ENCODE measurements at regions not wholly inside any gene's neighbourhood (a gene's known extent, or its start where the extent isn't known, plus 50 kb on each side); places are given as distances from the start of the nearest gene placed in this dataset.

- WGBS = 88% methylated on average over 6 of the region's 6 CpGs
- intact Hi-C loops (cut with DNase I) = no loop called here
- no peak overlapping the region for H3K27ac ChIP-seq
- no peaks in the 10 kb centered on the region for H3K36me3 ChIP-seq
- H3K9me3 ChIP-seq = no peaks in the 10 kb centered on the region
- no peak for DNase-seq (ENCODE audit: low spot score)
- H3K27me3 ChIP-seq (replicated peaks; ENCODE audit: insufficient read depth) = no peaks in the 10 kb centered on the region
- no peak for TF ChIP-seq POLR2A (IDR thresholded peaks at IDR 0.05)
- TF ChIP-seq POLR2AphosphoS5 (IDR thresholded peaks at IDR 0.05) = no peak
- TF ChIP-seq, protein P1, sequence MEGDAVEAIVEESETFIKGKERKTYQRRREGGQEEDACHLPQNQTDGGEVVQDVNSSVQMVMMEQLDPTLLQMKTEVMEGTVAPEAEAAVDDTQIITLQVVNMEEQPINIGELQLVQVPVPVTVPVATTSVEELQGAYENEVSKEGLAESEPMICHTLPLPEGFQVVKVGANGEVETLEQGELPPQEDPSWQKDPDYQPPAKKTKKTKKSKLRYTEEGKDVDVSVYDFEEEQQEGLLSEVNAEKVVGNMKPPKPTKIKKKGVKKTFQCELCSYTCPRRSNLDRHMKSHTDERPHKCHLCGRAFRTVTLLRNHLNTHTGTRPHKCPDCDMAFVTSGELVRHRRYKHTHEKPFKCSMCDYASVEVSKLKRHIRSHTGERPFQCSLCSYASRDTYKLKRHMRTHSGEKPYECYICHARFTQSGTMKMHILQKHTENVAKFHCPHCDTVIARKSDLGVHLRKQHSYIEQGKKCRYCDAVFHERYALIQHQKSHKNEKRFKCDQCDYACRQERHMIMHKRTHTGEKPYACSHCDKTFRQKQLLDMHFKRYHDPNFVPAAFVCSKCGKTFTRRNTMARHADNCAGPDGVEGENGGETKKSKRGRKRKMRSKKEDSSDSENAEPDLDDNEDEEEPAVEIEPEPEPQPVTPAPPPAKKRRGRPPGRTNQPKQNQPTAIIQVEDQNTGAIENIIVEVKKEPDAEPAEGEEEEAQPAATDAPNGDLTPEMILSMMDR (IDR thresholded peaks at IDR 0.05) = no peak
- H3K4me1 ChIP-seq (replicated peaks) = no peaks in the 10 kb centered on the region
- H3K4me3 ChIP-seq = no peak overlapping the region
Observed at GRCh38 chr16:5575121-5575520, 477.5 kb upstream of the EEF2KMT start.

GRCh38 chr16:5572056-5572455 lies 474.5 kb upstream of the EEF2KMT start:
- Histone ChIP-seq H3K4me3 (no peak overlapping the region), H3K27me3 (replicated peaks; ENCODE audit: insufficient read depth) (no peaks in the 10 kb centered on the region), H3K4me1 (replicated peaks) (no peaks in the 10 kb centered on the region), H3K36me3 (no peaks in the 10 kb centered on the region), H3K27ac (no peak overlapping the region), H3K9me3 (no peaks in the 10 kb centered on the region)
- 65% methylated on average over 2 of the region's 2 CpGs for WGBS
- TF ChIP-seq, protein P1 (IDR thresholded peaks at IDR 0.05) = no peak
- TF ChIP-seq POLR2AphosphoS5 (IDR thresholded peaks at IDR 0.05) (no peak), POLR2A (IDR thresholded peaks at IDR 0.05) (no peak)
- intact Hi-C loops (cut with DNase I) = no loop called here
- DNase-seq (ENCODE audit: low spot score) = no peak

DNA sequence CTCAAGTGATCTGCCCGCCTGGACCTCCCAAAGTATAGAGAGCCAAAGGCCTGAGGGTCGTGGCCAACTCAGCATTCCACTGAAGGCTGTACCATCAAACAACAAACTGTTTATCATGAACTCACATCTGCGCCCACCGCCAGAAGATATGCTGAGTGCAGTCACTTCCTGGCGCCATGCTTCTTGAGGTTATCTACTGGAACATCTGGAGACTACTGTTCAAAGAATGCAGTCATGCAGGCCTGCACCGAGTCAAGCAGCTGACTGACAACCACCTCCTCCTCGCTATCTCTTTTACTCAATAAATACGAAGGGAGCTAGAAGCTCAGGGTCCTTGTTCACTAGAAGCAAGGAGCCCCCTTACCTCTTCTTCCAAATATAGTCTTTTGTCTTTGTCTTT lies 473.9 kb upstream of the EEF2KMT start:
- no peak for DNase-seq (ENCODE audit: low spot score)
- Histone ChIP-seq H3K9me3 (no peaks in the 10 kb centered on the region), H3K27ac (no peak overlapping the region), H3K36me3 (no peaks in the 10 kb centered on the region), H3K4me1 (replicated peaks) (no peaks in the 10 kb centered on the region), H3K4me3 (no peak overlapping the region), H3K27me3 (replicated peaks; ENCODE audit: insufficient read depth) (no peaks in the 10 kb centered on the region)
- WGBS = 76% methylated on average over 8 of the region's 8 CpGs
- intact Hi-C loops (cut with DNase I) = no loop called here
- TF ChIP-seq POLR2A (IDR thresholded peaks at IDR 0.05) (no peak), POLR2AphosphoS5 (IDR thresholded peaks at IDR 0.05) (no peak)
- TF ChIP-seq, protein P1 (IDR thresholded peaks at IDR 0.05) = no peak

- intact Hi-C loops (cut with DNase I) = no loop called here
- Histone ChIP-seq H3K27ac (no peak overlapping the region), H3K4me1 (replicated peaks) (no peaks in the 10 kb centered on the region), H3K27me3 (replicated peaks; ENCODE audit: insufficient read depth) (no peaks in the 10 kb centered on the region), H3K4me3 (no peak overlapping the region), H3K36me3 (no peaks in the 10 kb centered on the region), H3K9me3 (no peaks in the 10 kb centered on the region)
- DNase-seq (ENCODE audit: low spot score) = no peak
- WGBS = 74% methylated on average over 6 of the region's 6 CpGs
- TF ChIP-seq, protein P1 (IDR thresholded peaks at IDR 0.05) = no peak
Observed at GRCh38 chr16:5561800-5562199, 464.2 kb upstream of the EEF2KMT start.

- no peak overlapping the region for H3K27ac ChIP-seq
- H3K27me3 ChIP-seq (replicated peaks; ENCODE audit: insufficient read depth) = no peaks in the 10 kb centered on the region
- intact Hi-C loops (cut with DNase I) = no loop called here
- H3K4me3 ChIP-seq = no peak overlapping the region
- 96% methylated on average over 2 of the region's 2 CpGs for WGBS
- TF ChIP-seq, protein P1 (IDR thresholded peaks at IDR 0.05) = no peak
- no peak for TF ChIP-seq POLR2AphosphoS5 (IDR thresholded peaks at IDR 0.05)
- TF ChIP-seq POLR2A (IDR thresholded peaks at IDR 0.05) = no peak
- no peak for DNase-seq (ENCODE audit: low spot score)
- H3K4me1 ChIP-seq (replicated peaks) = no peaks in the 10 kb centered on the region
- H3K9me3 ChIP-seq = no peaks in the 10 kb centered on the region
- H3K36me3 ChIP-seq = no peaks in the 10 kb centered on the region
Observed at GRCh38 chr16:5560084-5560483, 462.5 kb upstream of the EEF2KMT start.
